ENCODE measurements at regions not wholly inside any gene's neighbourhood (a gene's known extent, or its start where the extent isn't known, plus 50 kb on each side); places are given as distances from the start of the nearest gene placed in this dataset.

- TF ChIP-seq POLR2AphosphoS5 (IDR thresholded peaks at IDR 0.05): no peak
- no peak for TF ChIP-seq CTCF (IDR thresholded peaks at IDR 0.05)
- TF ChIP-seq POLR2A (IDR thresholded peaks at IDR 0.05): no peak
Measured at GRCh38 chr2:23269747-23270146, 115.2 kb upstream of the KLHL29 start.
